Ascending aorta (tissue), 2 donors: ENCODE measurements at regions not wholly inside any gene's neighbourhood (a gene's known extent, or its start where the extent isn't known, plus 50 kb on each side); places are given as distances from the start of the nearest gene placed in this dataset.

ENCODE experiments used
- DNase-seq, 2 donors: peaks; one replicate each; pipeline ENCODE4 v3.0.0-alpha.2; 2019; ENCODE audit warnings: low spot score in 2 of 2
- H3K27ac ChIP-seq, 2 donors: fragments of 200-600 bp; sonication (generic); one replicate each; pipeline ENCODE4 v1.5.1; 2016 to 2017; ENCODE audit warnings: mild to moderate bottlenecking in 1 of 2
- H3K27me3 ChIP-seq: fragments of 200-600 bp; sonication (generic); one replicate; pipeline ENCODE4 v1.5.1; 2017
- H3K36me3 ChIP-seq, 2 donors: fragments of 200-600 bp; sonication (generic); one replicate each; pipeline ENCODE4 v1.5.1; 2016
- H3K4me1 ChIP-seq, 2 donors: fragments of 200-600 bp; sonication (generic); one replicate each; pipeline ENCODE4 v1.5.1; 2016 to 2017; ENCODE audit warnings: mild to moderate bottlenecking in 1 of 2
- H3K4me3 ChIP-seq, 2 donors: fragments of 200-600 bp; sonication (generic); one replicate each; pipeline ENCODE4 v1.5.1; 2016 to 2017; ENCODE audit warnings: mild to moderate bottlenecking in 1 of 2
- H3K9me3 ChIP-seq, 2 donors: fragments of 200-600 bp; sonication (generic); one replicate each; pipeline ENCODE4 v1.5.1; 2016
- intact Hi-C: fragments of 100-400 bp; cut with DNase I; formaldehyde crosslinking; loops from one replicate; pipeline ENCODE4 v1.15.1; 2023
- TF ChIP-seq, protein P1 (sequence below), 3 experiments: fragments of 200-600 bp in 2 of 3; fragments of 450-650 bp in 1 of 3; sonication (generic) in 2 of 3; IDR thresholded peaks; one replicate each; pipeline ENCODE4 v1.5.1; 2016 to 2019; ENCODE audit warnings: antibody characterized with exemption in 3 of 3, mild to moderate bottlenecking in 1 of 3, moderate library complexity in 1 of 3

GRCh38 chr1:223037845-223038244 is 105.2 kb downstream of the TLR5 start:
- Histone ChIP-seq H3K27ac (peak overlapping the region in 1 of 2 donors; percentile 73), H3K36me3 (no peaks in the 10 kb centered on the region), H3K4me1 (peaks cover 0 to 9% of the 10 kb centered on the region in 2 donors), H3K4me3 (no peak overlapping the region), H3K27me3 (no peaks in the 10 kb centered on the region), H3K9me3 (no peaks in the 10 kb centered on the region)
- intact Hi-C loops, result no loop called here
- TF ChIP-seq, protein P1, sequence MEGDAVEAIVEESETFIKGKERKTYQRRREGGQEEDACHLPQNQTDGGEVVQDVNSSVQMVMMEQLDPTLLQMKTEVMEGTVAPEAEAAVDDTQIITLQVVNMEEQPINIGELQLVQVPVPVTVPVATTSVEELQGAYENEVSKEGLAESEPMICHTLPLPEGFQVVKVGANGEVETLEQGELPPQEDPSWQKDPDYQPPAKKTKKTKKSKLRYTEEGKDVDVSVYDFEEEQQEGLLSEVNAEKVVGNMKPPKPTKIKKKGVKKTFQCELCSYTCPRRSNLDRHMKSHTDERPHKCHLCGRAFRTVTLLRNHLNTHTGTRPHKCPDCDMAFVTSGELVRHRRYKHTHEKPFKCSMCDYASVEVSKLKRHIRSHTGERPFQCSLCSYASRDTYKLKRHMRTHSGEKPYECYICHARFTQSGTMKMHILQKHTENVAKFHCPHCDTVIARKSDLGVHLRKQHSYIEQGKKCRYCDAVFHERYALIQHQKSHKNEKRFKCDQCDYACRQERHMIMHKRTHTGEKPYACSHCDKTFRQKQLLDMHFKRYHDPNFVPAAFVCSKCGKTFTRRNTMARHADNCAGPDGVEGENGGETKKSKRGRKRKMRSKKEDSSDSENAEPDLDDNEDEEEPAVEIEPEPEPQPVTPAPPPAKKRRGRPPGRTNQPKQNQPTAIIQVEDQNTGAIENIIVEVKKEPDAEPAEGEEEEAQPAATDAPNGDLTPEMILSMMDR (IDR thresholded peaks at IDR 0.05), result no peak
- peak in 1 of 2 donors; percentile 35 for DNase-seq

- H3K36me3 ChIP-seq, result no peaks in the 10 kb centered on the region
- peak overlapping the region; percentile 43 to 73 for H3K27ac ChIP-seq
- intact Hi-C loops, result no loop called here
- DNase-seq, result peak; percentile 15 to 67
- no peaks in the 10 kb centered on the region for H3K27me3 ChIP-seq
- TF ChIP-seq, protein P1 (IDR thresholded peaks at IDR 0.05), result no peak
- H3K4me1 ChIP-seq, result peaks cover 0 to 9% of the 10 kb centered on the region in 2 donors
- no peaks in the 10 kb centered on the region for H3K9me3 ChIP-seq
- peak overlapping the region in 1 of 2 donors; percentile 5 for H3K4me3 ChIP-seq
Measured at GRCh38 chr1:223038288-223039006, 104.6 kb downstream of the TLR5 start.

DNA sequence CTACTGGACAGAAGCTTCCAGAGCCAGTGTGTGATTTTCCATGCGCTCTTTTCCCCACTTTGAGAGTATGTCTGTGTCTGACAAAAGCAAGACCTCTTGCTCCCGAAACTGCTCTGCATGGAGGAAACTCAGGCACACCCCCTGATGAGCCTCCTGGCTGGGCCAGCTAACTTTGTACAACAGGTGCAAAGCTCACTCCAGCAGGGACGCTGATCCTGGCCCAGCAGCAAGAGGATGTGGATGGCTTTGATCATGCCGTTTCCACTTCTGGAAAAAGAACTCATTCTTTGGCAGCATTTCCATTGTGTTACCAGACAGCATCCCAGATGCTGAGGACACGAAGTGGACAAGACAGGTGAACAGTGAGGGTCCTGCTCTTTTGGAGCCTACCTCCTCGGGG is 103.1 kb downstream of the TLR5 start:
- TF ChIP-seq, protein P1 (IDR thresholded peaks at IDR 0.05), result no peak
- Histone ChIP-seq H3K9me3 (no peaks in the 10 kb centered on the region), H3K4me3 (no peak overlapping the region), H3K4me1 (peaks cover 0 to 9% of the 10 kb centered on the region in 2 donors), H3K36me3 (no peaks in the 10 kb centered on the region), H3K27me3 (no peaks in the 10 kb centered on the region), H3K27ac (no peak overlapping the region)
- DNase-seq, result no peak
- intact Hi-C loops, result no loop called here

DNA sequence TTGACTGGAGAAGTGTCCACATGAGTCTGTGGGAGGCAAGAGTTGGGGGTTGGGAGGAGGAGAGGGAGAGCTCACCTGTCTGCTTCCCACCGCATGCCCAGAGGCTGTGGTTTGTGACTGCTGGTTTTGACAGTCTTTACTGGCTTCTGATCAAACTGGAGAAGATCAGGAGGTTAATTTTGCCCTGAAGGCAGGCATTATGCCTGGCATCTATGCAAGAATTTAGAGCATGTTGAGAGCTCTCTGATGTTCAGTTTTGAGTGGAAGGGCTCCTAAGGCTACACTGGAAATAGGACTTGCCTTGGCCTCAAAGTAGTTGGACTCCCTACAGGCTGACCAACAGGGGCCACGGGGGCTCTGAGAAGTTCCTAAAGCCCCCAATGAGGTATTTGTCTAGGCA is 101.6 kb downstream of the TLR5 start:
- peaks cover 0 to 9% of the 10 kb centered on the region in 2 donors for H3K4me1 ChIP-seq
- intact Hi-C loops, result no loop called here
- no peaks in the 10 kb centered on the region for H3K36me3 ChIP-seq
- TF ChIP-seq, protein P1 (IDR thresholded peaks at IDR 0.05), result no peak
- no peak overlapping the region for H3K4me3 ChIP-seq
- DNase-seq, result no peak
- H3K9me3 ChIP-seq, result peaks cover 0 to 9% of the 10 kb centered on the region in 2 donors
- H3K27ac ChIP-seq, result no peak overlapping the region
- H3K27me3 ChIP-seq, result no peaks in the 10 kb centered on the region

DNA sequence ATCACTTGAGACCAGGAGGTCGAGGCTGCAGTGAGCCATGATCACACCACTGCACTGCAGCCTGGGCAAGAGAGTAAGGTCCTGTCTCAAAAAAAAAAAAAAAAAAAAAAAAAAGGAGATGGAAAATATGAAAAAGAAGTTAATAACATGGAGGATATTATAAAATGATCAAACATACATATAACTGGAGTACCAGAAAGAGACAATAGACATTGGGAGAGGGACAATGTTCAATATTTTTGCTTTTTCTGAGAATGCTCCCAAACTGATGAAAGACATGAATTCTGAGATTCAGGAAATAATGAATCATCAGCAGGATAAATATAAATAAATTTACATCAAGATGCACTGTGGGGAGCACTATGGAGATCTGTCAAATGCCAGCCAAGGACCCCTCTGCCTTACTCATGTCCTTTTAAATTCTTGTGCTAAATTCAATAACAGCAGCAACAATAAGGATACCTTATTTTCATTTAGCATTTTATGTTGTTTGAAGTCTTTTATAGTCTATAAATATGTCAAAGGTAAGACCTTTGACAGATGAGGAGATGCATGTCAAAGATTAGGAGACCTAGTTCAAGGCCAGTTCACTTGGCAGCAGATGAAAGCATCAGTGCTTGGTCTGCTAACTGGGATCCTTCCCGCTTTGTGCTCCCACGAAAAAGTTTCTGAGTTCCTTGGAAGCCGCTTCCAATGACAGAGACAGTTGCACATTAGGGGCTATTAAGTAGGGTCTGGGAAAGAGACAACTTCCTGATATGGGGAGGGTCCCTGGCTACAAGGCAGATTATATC is 97.7 kb downstream of the TLR5 start:
- Histone ChIP-seq H3K27me3 (no peaks in the 10 kb centered on the region), H3K9me3 (peaks cover 0 to 9% of the 10 kb centered on the region in 2 donors), H3K4me3 (no peak overlapping the region), H3K4me1 (no peaks in the 10 kb centered on the region), H3K27ac (no peak overlapping the region), H3K36me3 (no peaks in the 10 kb centered on the region)
- intact Hi-C loops, result no loop called here
- no peak for DNase-seq
- TF ChIP-seq, protein P1 (IDR thresholded peaks at IDR 0.05), result no peak
